ENCODE measurements at regions not wholly inside any gene's neighbourhood (a gene's known extent, or its start where the extent isn't known, plus 50 kb on each side); places are given as distances from the start of the nearest gene placed in this dataset.

DNA sequence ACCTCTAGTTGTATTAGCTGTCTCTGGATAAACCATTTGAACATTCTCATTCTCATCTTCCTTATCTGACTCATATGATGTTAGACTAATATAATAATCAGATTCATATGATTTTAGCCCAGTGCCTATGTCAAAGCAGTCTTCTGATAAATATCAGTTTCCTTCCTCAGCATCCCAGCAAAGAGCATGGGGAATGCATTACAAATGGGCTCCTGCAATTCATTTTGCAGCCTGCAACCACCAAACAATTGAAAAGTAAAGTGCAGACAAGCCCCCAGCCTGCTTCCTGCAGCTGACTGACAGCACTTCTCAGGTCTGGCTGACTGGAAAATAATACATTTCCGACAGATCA lies 78.2 kb upstream of the STAC start:
- no peak for DNase-seq

DNA sequence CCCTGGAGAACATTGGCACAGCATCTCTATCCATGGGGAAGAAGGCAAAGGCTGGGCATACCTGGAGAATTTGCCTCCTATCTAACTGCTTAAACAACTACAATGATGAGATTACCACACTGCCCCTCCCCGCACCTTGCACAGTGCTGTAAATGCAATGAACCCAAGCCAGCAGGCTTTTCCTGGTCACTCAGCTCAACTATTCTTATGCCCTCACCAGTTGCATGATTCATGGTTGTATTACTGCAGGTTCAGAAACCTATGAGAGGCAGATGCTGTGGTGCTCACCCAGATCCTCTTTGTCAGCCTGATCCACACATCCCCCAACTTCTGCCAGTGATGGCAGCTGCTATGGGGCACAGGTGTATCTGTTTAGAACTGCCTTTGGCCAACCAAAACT lies 77.7 kb upstream of the STAC start:
- no peak for DNase-seq

DNA sequence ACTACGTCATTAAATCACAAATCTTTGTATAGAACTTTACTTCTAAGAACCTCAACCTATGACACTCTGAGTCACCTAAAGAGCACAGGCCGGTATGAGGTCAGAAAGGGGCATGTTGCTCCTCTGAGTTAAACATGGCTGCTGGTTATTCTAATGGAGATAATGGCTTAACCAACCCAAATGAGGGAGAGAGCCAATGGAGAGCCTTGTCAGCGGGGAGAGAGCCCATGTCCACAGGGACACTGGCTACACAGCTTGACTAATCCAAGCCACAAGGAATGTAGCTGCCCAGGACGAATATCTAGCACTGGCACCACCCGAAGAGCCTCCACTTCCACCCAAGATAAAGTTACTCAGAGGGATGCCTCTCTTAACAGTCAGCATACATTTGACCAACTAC lies 77.0 kb upstream of the STAC start:
- DNase-seq, result no peak

- DNase-seq, result no peak
Observed at GRCh38 chr3:36305929-36306520, 74.3 kb upstream of the STAC start.

GRCh38 chr3:36309092-36309491 lies 71.2 kb upstream of the STAC start:
- no peak for DNase-seq

DNA sequence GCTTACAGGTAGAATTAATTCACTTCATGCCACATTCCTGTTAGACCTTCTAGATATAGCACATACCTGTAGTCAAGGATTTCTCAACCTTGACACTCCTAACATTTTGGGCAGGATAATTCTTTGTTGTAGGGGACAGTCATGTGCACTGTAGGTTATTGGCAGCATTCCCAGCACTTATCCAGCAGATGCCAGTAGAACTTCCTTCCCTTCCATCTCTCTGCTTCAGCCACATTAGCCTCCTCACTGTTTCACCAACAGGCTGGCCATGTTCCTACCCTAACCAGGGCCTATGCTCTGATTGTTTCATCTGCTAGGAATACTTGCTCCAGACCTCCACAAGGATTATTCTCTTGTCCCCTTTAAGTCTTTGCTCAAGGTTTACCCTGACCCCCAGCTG lies 68.0 kb upstream of the STAC start:
- no peak for DNase-seq

GRCh38 chr3:36317915-36318314 lies 62.4 kb upstream of the STAC start:
- no peak for DNase-seq

DNA sequence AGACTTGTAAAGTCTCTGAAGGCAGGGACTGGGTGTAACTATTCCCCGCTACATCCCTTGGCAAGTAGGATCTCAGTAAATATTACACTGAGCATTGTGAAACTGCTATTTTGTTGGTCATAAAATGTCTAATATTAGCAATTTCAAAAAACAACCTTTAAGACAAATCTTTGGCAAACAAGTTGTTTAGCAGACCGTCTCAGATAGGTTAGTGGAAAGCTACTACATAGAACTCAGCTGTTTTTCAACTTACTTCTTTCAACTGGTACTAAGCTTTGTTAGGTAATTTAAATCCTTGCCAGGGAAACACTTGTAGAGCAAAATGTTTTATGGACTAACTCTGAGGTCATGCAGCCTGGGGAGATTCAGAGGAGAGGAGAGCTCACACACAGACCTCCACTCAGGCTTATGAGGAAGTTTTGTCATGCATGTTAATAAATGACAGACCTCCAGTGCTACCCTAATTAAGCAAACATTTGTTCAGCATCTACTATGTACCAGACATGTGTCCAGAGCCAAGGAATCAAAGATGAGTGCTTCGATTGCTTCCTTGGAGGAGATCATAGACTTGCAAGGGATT lies 61.6 kb upstream of the STAC start:
- DNase-seq, result no peak

DNA sequence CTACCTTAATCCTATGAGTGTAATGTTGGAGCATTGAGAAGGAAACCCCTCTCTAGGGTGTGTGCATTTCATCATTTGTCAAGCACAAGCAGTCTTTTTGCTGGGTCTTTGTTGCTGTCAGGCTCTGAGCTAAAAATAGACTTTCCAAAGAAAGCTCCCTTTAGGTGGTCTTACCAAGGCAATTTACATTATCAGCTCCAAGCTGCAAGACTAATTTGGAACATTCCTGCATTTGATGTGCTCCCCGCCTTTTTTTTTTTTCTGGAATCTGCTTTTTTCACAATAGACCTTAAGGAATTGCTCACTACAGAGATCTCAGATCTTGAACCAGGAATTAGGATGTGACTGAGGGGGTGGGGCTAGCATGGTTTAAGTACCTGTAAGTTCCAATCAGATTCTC lies 60.6 kb upstream of the STAC start:
- DNase-seq, result no peak

Measured in femur (tissue), 1 donor.